PC-9 (cell line): ENCODE measurements at regions not wholly inside any gene's neighbourhood (a gene's known extent, or its start where the extent isn't known, plus 50 kb on each side); places are given as distances from the start of the nearest gene placed in this dataset.

Source experiments
- EZH2 ChIP-seq: fragments of 200-600 bp; sonication (generic); IDR thresholded peaks from 2 replicates; pipeline ENCODE4 v1.8.0; 2017; ENCODE audit warnings: antibody characterized with exemption, low read depth
- TF ChIP-seq, protein P1 (sequence below): fragments of 200-600 bp; sonication (generic); conservative IDR thresholded peaks from 2 replicates; pipeline ENCODE4 v1.6.1; 2017; ENCODE audit warnings: mixed run types, antibody characterized with exemption, mild to moderate bottlenecking, moderate library complexity

DNA sequence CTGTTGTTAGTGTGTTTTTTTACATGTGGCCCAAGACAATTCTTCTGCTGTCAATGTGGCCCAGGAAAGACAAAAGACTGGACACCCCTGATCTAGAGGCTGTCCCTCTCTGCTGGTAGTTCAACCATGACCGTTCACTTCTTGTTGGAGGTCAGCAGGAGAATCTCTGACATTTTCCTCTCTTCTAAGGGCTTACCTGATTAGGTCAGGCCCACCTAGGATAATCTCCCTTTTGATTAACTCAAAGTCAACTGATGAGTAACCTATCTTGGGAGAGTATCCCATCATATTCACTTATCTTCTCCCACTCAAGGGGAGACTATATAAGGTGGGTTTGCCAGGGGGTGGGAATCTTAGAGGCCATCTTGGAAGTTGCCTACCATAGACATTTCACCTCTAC is 135.2 kb downstream of the BUB3 start:
- TF ChIP-seq, protein P1, sequence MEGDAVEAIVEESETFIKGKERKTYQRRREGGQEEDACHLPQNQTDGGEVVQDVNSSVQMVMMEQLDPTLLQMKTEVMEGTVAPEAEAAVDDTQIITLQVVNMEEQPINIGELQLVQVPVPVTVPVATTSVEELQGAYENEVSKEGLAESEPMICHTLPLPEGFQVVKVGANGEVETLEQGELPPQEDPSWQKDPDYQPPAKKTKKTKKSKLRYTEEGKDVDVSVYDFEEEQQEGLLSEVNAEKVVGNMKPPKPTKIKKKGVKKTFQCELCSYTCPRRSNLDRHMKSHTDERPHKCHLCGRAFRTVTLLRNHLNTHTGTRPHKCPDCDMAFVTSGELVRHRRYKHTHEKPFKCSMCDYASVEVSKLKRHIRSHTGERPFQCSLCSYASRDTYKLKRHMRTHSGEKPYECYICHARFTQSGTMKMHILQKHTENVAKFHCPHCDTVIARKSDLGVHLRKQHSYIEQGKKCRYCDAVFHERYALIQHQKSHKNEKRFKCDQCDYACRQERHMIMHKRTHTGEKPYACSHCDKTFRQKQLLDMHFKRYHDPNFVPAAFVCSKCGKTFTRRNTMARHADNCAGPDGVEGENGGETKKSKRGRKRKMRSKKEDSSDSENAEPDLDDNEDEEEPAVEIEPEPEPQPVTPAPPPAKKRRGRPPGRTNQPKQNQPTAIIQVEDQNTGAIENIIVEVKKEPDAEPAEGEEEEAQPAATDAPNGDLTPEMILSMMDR: no peak
- TF ChIP-seq EZH2: no peak
